Daoy (cell line): ENCODE measurements at regions not wholly inside any gene's neighbourhood (a gene's known extent, or its start where the extent isn't known, plus 50 kb on each side); places are given as distances from the start of the nearest gene placed in this dataset.
"Not testable (repeated sequence)": the region's sequence is repeated elsewhere in the genome, so short reads cannot be mapped to it uniquely, and the experiment has no call there.

Experiments used
- DNase-seq: peaks from one replicate; pipeline ENCODE4 v3.0.0-alpha.2; 2015; ENCODE audit warnings: low read depth

DNA sequence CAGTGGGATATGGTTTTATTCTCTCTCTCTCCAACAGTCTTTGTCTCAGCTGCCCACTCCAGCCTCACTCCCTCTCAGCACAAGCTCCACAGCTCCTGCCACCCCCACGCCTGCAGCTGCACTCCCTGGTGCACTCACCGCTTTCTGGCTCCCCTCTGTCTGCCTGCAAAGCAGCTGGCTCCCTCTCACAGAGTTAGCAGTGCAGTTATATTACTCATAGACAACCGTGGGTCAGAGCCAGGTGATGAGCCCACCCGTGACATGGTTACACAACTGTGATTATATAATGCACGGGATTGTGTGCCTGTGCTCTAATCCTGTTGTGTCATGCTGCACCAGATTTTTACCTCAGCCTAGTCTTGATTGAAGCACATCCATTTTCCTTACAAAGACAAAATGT, 276.9 kb upstream of the CHAC2 start:
- no peak for DNase-seq

DNA sequence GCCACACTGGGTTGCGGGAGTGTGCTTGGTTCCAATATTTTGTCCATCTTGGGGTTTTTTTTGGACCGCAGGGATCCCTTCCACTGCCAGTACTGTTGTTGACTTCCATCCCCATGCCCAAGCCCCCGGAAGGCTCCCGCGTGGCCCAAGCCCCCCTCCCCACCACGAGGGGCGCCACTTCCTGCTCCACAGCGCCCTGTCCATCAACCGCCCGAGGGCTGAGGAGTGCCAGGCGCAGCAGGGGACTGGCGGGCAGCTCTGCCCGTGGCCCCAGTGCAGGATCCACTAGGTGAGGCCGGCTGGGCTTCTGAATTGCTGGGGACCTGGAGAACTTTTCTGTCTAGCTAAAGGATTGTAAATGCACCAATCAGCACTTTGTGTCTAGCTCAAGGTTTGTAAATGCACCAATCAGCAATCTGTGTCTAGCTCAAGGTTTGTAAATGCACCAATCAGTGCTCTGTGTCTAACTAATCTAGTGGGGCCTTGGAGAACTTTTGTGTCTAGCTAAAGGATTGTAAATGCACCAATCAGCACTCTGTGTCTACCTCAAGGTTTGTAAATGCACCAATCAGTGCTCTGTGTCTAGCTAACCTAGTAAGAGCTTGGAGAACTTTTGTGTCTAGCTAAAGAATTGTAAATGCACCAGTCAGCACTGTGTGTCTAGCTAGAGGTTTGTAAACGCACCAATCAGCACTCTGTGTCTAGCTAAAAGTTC, 281.3 kb upstream of the CHAC2 start:
- DNase-seq, result not testable (repeated sequence)

DNA sequence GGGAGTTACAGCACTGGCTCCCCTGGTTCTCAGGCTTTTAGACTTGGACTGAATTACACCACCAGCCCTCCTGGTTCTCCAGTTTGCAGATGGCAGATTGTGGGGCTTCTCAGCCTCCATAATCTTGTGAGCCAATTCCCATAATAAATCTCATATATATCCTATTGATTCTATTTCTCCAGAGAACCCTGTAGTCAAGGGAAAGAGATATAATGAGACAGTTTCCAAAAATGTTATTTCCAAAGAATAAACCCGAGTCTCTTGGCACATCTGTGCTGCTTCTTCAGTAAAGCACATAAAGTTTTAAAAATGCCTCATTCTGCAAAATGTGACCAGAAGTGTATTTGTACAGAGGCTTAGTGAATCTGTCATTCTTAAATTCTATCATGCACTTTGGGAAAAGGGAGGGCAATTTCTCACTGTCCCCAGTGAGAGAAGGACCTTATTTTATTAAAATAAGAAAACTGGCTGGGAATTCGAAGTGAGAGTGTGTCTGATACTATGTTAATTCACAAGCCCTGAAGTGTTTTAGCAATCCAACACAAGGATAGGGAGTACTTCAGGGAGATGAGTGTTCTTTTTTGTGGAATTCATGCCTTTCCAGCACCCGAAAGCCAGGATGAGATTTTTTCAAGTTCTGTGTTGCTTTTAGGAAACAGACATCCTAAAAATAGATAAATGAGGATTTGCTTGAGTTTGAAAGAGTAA, 282.4 kb upstream of the CHAC2 start:
- DNase-seq, result no peak

- no peak for DNase-seq
These were observed 283.1 kb upstream of the CHAC2 start for GRCh38 chr2:53484531-53484930.

DNA sequence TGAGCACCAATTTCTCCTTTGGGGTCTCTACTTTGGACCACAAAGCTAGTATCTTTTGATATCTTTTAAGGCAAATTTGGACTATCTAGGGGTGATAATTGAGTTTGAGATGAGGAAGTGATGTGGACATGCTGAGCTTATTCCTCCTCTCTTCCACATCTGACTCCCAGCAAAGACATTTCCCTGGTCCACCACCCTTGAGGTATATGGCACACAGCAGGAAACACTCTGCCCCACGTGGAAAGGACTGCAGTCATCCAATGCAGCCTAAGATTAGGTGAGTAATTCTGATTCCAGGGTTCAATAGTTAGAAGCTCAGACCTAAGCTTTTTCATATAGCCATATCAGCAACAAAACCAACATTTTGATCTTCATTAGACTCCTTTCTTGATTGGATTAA, 290.1 kb upstream of the CHAC2 start:
- no peak for DNase-seq

GRCh38 chr2:53476834-53477233, 290.8 kb upstream of the CHAC2 start:
- no peak for DNase-seq

DNA sequence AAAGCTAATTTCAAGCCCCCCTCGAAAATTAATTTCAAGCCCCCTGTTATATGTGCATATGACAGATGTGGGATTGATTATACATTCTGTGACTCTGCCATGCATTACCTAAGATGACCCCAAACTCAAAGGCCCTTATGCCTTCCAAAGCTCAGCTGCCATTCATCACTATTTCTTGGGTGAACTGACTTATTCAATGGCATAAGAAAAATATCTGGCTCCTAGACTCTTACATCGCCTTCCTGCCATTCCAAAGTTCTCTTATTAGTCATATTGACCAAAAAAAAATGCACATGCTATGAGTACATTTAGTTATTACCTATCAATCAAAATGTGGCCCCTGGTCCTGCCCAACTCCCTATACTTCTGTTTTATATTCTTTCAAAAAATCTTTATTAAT, 291.8 kb upstream of the CHAC2 start:
- no peak for DNase-seq

GRCh38 chr2:53475321-53475720, 292.3 kb upstream of the CHAC2 start:
- peak; percentile 3 for DNase-seq

DNA sequence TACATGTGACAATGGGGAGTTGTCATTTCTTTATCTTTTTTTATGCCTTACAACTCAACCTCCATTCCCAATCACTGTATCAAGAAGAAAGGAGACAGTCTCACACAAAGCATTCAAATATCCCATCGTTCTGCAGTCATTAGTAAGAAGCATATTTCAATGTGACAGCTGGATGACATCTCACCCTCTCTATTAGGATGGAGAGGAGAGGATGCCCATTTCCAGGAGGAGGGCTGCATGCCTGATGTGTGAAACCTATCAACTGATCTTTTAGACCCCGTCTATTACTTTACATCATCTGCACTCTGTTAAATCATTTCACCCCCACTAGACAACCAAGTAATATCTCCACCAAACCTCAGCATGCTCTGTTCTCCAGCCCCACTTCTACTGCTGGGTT, 292.7 kb upstream of the CHAC2 start:
- no peak for DNase-seq

DNA sequence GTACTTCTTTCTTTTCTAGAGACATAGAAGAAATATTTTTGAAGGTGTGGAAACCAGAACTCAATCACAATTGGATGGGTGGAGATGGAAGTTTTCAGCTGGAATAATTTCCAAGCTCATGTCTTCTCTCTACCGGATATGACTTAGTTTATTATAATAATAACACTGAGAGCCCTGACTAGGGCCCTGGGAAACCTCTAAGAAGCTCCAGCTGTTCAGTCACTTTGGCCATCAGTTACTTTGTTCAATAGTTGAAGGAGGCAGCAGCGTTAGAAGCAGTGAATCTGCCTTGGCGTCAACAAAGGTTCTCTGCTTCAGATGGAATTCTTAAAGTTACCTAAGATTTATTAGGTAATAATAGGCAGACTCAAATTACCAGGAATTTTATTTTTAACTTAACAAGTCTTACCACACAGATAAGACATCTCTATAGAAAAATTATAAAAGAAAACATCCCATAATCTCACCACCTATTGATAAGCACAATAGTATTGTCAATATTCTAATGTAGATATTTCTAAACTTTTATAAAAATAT, 293.8 kb upstream of the CHAC2 start:
- no peak for DNase-seq

GRCh38 chr2:53473236-53473635, 294.4 kb upstream of the CHAC2 start:
- no peak for DNase-seq

GRCh38 chr2:53467467-53468180, 300.0 kb upstream of the CHAC2 start:
- DNase-seq, result no peak

DNA sequence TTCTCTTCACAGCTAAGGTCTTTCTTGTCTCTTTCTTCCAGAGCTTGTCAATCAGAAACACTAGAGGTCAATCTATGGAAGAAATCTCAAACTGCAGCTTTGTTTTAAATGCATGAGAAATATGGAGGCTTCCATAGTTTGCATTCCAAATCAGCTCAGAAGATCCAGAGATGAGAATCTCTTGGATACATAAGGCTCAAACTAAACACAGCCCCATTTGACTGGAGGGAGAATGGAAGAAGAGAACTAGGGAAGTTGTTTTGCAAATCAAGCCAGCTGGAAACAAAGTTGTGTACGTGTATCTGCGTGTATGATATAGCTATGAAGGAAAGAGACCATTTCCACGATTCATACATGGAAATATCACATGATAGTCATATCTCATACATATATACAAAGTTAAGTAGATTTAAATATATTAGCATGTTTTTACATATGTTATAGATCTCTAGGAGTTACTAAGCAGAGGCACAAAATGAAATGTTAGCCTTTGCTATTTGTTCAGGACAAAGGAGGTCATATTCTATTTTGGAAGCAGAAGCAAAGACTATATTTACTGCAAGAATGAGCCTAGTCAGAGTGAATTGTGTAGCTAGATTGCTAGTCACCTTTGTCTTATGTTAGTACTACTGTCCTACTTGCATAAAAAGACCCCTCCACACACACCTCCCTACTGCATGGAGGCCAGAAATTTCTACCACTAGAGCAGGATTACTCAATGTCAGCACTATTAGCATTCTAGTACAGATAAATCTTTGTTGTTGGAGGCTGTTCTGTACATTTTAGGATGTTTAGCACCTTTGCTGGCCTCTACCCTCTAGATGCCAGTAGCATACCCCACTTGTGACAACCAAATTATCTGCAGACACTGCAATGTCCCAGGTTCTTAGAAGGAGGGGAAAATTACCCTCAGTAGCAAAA, 303.5 kb upstream of the CHAC2 start:
- no peak for DNase-seq

GRCh38 chr2:53460937-53461336, 306.7 kb upstream of the CHAC2 start:
- no peak for DNase-seq

- no peak for DNase-seq
These were observed 307.3 kb upstream of the CHAC2 start for GRCh38 chr2:53460347-53460746.

DNA sequence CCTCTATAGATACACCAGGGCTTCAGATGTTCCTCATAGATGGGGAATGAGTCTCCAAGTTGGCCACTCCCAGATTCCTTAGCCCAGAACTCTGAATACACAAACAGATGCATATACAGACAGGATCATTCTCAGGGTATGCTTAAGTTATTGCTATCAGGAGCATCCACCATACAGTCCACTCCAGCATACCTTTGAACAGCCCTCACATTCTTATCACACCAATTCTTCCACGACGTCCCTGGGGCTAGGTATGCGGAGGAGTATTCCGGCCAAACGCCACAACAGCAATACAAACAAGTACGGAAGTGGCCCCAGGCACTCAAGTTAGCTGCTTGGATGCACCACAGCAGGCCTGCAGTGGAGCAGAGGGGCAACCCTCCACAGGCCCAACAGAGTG, 312.5 kb upstream of the CHAC2 start:
- DNase-seq, result no peak

DNA sequence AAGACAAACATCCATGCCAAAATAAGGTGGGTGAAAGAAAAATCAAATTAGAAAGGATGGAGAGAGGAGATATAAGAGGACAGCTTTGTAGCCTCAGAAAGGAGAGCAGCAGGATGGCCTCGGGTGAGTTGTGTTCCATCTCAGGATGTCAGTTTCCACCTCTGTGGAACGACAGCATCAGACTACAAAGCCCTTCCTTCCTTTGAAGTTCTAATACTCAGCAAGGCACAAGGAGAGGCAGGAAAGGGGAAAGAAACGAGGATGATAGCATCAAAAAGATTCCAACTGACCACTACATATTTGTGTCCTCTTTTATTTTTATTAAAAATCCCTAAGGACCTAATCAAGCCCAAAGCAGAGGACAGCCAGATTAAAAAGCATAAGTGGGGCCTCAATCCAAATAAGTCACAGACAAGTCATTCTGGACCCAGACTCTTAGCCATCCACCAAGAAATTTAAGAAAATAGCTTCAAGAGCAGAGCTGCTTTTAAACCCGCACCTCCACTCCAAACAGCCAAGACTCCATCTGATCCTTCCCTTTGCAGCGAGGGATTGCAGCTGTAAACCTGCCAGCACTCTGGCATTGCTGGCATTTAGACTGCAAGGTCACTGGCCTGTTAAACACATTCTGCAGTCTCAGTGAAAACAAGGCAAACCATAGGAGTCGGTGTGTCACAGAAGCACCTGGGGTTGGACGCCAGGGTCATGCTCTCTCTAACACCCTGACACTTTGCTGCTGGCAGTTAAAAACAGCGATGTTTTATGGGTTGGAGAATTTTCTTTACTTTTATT, 314.5 kb upstream of the CHAC2 start:
- no peak for DNase-seq

- DNase-seq, result no peak
These were observed 315.2 kb upstream of the CHAC2 start for GRCh38 chr2:53452400-53452799.

DNA sequence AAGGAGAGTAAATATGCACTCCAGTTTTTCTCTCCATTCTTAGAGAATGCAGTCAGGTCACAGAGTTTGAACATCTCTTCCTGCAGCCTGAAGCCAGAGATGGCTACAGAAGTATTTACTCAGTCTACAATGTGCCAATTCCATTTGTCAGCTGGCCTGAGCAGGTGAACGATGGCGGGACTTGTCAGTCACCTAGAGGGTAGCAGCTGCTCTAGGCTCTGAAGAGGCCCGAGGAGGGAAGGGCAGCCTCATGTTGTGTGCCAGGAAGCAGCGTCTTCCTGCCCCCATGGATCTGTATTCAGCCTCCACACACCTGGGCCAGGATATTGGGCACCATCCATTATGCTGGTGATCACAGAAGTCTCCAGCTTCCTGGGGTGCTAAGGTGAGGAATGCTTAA, 316.7 kb upstream of the CHAC2 start:
- DNase-seq, result no peak

GRCh38 chr2:53448591-53448990, 319.0 kb upstream of the CHAC2 start:
- no peak for DNase-seq

DNA sequence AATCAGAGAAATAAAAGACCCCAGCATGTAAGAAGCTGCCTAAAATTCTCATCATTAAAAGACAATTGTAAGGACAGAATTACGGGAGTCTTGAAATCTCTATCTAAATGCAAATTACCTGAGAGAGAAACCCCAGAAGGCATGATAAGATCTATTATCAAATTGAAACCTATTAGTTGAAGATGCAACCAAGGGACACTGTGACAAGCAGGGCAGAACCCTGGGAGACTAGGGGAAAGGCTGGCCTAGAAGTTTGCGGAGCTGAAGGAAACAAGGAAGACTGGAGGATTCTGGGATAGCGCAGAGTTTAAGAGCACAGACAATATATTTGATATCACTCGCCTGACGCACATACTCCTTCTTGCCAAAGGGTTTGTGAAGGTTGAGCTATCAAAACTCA, 319.5 kb upstream of the CHAC2 start:
- no peak for DNase-seq
